Fibroblast of mammary gland (primary cell): ENCODE measurements at regions not wholly inside any gene's neighbourhood (a gene's known extent, or its start where the extent isn't known, plus 50 kb on each side); places are given as distances from the start of the nearest gene placed in this dataset.

ENCODE experiments used
- DNase-seq: peaks from one replicate; pipeline ENCODE4 v3.0.0-alpha.2; 2010; ENCODE audit warnings: low read depth
- H3K4me3 ChIP-seq: 2 replicates; pipeline ENCODE4 v1.5.1; 2011; ENCODE audit warnings: low read depth, mild to moderate bottlenecking, low read length, moderate library complexity; ENCODE audit not compliant: control insufficient read depth
- TF ChIP-seq, protein P1 (sequence below): conservative IDR thresholded peaks from 2 replicates; pipeline ENCODE4 v1.5.1; 2011; ENCODE audit warnings: low read depth, low read length, inconsistent platforms; ENCODE audit not compliant: control insufficient read depth, insufficient read depth

DNA sequence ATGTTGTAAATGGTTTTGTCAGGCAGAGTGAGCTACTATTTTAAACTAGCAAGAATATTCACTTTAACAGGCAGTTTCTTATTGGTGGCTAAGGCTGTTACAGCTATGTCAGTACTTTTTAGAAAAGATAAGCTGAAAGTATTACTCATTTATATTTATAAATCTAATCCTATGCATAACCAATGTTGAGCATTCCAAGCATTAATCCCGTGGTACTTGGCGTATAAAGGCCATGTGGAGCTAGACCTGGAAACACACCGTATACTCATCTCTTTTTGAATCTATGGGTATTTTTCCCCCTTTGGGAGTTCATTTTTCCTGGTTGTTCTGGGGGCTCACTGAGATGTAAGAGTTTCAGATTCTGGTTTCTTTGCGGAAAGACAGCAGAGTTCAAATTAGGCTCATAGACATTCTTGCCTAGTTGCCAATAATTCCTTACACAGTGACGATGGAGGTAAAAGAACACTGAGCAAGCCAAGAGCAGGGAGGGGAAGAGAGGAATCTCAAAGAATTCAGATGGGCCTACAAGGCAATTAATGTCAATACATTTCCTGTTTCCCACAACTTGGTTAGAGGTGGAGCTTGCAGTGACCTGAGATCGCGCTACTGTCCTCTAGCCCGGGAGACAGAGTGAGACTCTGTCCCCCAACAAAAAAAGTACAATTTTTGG is 211.5 kb downstream of the SOX4 start:
- H3K4me3 ChIP-seq = no peak overlapping the region
- DNase-seq = peak; percentile 60
- TF ChIP-seq, protein P1, sequence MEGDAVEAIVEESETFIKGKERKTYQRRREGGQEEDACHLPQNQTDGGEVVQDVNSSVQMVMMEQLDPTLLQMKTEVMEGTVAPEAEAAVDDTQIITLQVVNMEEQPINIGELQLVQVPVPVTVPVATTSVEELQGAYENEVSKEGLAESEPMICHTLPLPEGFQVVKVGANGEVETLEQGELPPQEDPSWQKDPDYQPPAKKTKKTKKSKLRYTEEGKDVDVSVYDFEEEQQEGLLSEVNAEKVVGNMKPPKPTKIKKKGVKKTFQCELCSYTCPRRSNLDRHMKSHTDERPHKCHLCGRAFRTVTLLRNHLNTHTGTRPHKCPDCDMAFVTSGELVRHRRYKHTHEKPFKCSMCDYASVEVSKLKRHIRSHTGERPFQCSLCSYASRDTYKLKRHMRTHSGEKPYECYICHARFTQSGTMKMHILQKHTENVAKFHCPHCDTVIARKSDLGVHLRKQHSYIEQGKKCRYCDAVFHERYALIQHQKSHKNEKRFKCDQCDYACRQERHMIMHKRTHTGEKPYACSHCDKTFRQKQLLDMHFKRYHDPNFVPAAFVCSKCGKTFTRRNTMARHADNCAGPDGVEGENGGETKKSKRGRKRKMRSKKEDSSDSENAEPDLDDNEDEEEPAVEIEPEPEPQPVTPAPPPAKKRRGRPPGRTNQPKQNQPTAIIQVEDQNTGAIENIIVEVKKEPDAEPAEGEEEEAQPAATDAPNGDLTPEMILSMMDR = no peak

DNA sequence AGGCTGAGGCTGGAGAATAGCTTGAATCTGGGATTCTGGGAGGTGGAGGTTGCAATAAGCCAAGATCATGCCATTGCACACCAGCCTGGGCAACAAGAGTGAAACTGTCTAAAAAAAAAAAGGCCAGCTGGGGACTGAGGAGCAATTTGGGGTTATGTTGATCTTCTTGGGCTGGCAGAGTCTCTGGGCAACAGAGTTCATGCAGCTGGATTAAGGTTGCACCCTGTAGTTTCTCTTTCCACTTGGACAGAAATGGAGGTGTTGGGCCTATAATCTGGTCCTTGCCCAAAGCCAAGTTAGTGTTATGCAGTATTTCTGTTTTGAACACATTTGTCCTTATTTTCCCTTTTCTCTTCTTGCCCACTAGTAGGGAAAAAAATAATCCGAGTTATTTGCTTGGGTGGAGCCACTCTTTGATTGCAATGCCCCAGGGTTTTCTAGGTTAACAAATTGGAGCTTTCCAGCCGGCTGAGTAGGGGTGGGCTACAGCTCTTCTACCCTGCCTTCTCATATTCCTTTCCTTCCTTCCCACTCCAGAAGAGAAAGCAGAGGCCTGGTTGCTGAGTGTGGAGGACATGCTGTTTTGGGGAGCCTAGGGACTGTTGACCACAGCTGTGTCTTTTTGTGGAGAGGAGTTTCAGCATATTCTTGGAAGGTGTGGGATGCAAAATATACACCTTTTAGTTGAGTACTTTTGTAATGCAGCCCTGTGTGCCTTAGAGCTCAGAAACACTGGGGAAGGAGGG is 213.9 kb downstream of the SOX4 start:
- no peak overlapping the region for H3K4me3 ChIP-seq
- DNase-seq = no peak
- TF ChIP-seq, protein P1 = no peak

DNA sequence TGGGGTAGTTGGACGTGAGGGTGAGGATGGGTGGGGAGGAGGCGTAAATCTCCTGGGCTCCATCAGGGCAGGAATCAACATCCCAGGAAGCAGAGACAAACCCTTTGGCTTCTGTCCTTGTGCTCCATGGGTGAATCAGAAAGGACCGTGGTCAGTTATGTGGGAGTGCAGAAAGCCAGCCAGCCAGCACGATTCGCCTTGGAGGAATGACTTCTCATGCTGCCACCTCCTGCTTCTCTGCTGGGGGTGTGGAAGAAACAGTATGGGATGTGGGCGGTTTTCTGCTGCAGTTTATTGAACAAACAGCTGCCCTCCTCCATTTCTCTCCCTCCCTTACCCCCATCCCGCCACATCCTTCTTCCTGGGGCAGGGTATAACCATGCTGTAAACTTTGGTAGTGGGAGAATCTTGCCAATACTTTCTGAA is 214.5 kb downstream of the SOX4 start:
- peak; percentile 86 for DNase-seq
- TF ChIP-seq, protein P1 = no peak

DNA sequence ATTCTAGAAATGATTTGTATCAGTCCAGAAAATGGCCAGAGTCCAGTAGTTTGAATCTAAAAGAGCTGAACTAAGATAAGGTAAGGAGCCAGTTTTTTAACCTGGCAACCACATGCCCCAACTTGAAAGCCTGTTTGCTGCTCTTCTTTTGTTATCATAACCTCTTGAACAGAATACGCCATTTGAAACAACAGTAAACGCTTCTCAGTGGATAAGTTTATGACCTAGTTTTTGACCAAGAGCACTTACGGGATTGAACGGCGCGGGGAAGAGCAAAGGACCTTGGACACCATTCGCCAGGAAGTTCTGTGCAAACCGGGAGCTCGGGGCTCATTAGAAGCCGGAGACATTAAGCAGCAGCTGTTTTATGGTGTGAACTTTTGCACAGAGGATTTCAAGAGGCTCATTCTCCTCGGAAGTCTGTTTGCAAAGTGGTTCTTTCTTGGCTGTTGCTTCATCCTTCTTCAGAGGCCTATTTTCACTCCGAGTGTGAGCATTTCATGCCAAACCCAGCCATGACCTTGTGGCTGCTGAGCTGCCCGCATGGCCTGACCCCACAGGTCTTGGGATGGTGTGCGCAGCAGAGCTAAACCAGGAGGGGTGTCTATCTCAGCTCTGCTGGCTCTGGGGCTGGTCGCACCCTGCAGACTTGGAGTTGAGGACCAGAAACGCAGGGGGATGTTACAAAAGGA is 215.1 kb downstream of the SOX4 start:
- no peak overlapping the region for H3K4me3 ChIP-seq
- peak; percentile 51 for DNase-seq
- TF ChIP-seq, protein P1 = no peak

More for the DNA sequence above, 214.5 kb downstream of the SOX4 start:
- no peak overlapping the region for H3K4me3 ChIP-seq

DNA sequence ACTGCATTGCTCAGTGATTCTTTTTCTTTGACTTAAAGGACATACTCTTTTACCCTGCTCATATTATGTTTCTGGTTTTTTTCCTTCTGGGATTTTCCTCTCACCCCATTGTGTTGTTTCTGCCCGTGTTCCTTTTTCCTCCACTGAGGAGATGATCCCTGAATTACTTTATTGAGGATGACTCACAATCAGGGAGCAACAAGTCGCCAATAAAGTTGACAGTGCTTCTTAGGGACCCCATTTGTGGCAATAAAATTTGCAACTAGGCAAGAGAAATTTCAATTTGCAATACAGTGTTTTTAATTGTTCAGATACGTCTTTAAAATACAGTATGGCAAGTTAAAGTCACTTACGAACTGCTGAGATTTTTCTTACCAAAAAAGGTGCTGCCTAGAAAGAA is 217.9 kb downstream of the SOX4 start:
- TF ChIP-seq, protein P1 = no peak
- H3K4me3 ChIP-seq = no peak overlapping the region
- no peak for DNase-seq

DNA sequence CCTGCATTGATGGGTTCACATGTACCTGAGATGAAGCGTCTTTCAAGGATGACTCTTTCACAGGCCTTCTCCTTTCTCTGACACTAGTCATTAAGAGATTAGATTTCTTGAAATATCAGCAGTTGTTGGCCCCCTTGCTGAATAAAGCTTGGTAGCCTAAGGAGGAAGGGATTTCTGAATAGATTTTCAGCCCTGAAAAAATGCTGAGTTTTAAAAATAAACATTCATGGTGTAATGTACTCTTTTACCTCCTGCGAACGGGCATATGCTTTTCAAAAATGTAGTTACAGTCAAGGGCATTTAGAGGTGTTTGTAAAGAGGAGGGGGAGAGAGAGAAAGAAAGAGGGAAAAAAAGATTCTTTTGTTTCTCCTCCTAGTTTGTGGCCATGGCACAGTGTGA is 222.7 kb downstream of the SOX4 start:
- TF ChIP-seq, protein P1 = no peak
- DNase-seq = no peak
- no peak overlapping the region for H3K4me3 ChIP-seq
